Stomach (tissue), 8 donors: ENCODE measurements at regions not wholly inside any gene's neighbourhood (a gene's known extent, or its start where the extent isn't known, plus 50 kb on each side); places are given as distances from the start of the nearest gene placed in this dataset.
A peak's percentile ranks its signal among the peaks of the same experiment; 100 is the strongest.

Source experiments
- DNase-seq, 2 donors: peaks; one replicate each; pipeline versions ENCODE4 v3.0.0 to v3.0.0-alpha.2; 2013 to 2019
- H3K27ac ChIP-seq, 5 donors: fragments of 200-600 bp in 4 of 5; sonication (generic) in 4 of 5; one replicate each; pipeline ENCODE4 v1.5.1; 2013 to 2019; ENCODE audit warnings: mild to moderate bottlenecking in 1 of 5, moderate library complexity in 1 of 5
- H3K27me3 ChIP-seq, 3 donors: fragments of 200-600 bp; sonication (generic); one replicate each; pipeline ENCODE4 v1.5.1; 2017 to 2019; ENCODE audit warnings: mixed run types in 1 of 3
- H3K36me3 ChIP-seq, 4 donors: fragments of 200-600 bp; sonication (generic); 1 replicate in 3 of 4; 2 replicates in 1 of 4; pipeline ENCODE4 v1.5.1; 2016 to 2019
- H3K4me1 ChIP-seq, 4 donors: fragments of 200-600 bp; sonication (generic); one replicate each; pipeline ENCODE4 v1.5.1; 2016 to 2019
- H3K4me3 ChIP-seq, 4 donors: fragments of 200-600 bp; sonication (generic) in 3 of 4; one replicate each; pipeline ENCODE4 v1.5.1; 2016 to 2019; ENCODE audit warnings: mild to moderate bottlenecking in 1 of 4
- H3K9me3 ChIP-seq, 4 donors: fragments of 200-600 bp; sonication (generic); one replicate each; pipeline ENCODE4 v1.5.1; 2016 to 2019
- CTCF ChIP-seq, 7 experiments: fragments of 450-650 bp in 4 of 7; fragments of 200-600 bp in 3 of 7; sonication (generic) in 3 of 7; IDR thresholded peaks; one replicate each; pipeline ENCODE4 v1.5.1; 2016 to 2019; ENCODE audit warnings: antibody characterized with exemption in 7 of 7, control low read depth in 2 of 7, mild to moderate bottlenecking in 1 of 7
- EP300 ChIP-seq: sonication (generic); formaldehyde crosslinking; IDR thresholded peaks from one replicate; pipeline ENCODE4 v1.6.1; 2017; ENCODE audit warnings: antibody characterized with exemption
- POLR2A ChIP-seq, 4 donors: fragments of 450-650 bp; IDR thresholded peaks; one replicate each; pipeline ENCODE4 v1.6.1; 2016; ENCODE audit warnings: antibody characterized with exemption in 4 of 4, control low read depth in 2 of 4, mild to moderate bottlenecking in 1 of 4, moderate library complexity in 1 of 4
- POLR2AphosphoS5 ChIP-seq, 3 donors: sonication (generic); formaldehyde crosslinking; IDR thresholded peaks; one replicate each; pipeline ENCODE4 v1.6.1; 2016; ENCODE audit warnings: antibody characterized with exemption in 3 of 3
- WGBS, 5 donors: extraction: QIAGEN DNeasy Blood & Tissue Kit in 3 of 5; methylation state at CpG; one replicate each; pipeline versions ENCODE4 v1.1.5 to v1.1.7; 2013 to 2018; 5-methylcytosine and 5-hydroxymethylcytosine counted together
- intact Hi-C: fragments of 100-400 bp; cut with DNase I; formaldehyde crosslinking; loops from one replicate; pipeline ENCODE4 v1.15.1; 2023; ENCODE audit warnings: low total_unique reads
- donor health status: healthy with polysubstance abuse.
- donor health status: Bipolar disorder and iron deficiency.
- donor health status: healthy.

GRCh38 chr2:156191527-156191926 lies 141.0 kb downstream of the NR4A2 start:
- intact Hi-C loops: no loop called here
- H3K36me3 ChIP-seq: no peaks in the 10 kb centered on the region
- no peaks in the 10 kb centered on the region for H3K9me3 ChIP-seq
- WGBS, 5 donors: 3 to 19% (median 14%) methylated on average over 2 of the region's 2 CpGs
- peaks cover 0 to 19% (median 4%) of the 10 kb centered on the region in 4 donors for H3K4me1 ChIP-seq
- no peak overlapping the region for H3K4me3 ChIP-seq
- H3K27me3 ChIP-seq: no peaks in the 10 kb centered on the region
- peak overlapping the region in 2 of 5 donors; percentile 6 to 19 for H3K27ac ChIP-seq
- TF ChIP-seq POLR2A (IDR thresholded peaks at IDR 0.05) (no peak), CTCF (IDR thresholded peaks at IDR 0.05) (no peak)
- no peak for DNase-seq

GRCh38 chr2:156190517-156190916 lies 142.0 kb downstream of the NR4A2 start:
- TF ChIP-seq POLR2AphosphoS5 (IDR thresholded peaks at IDR 0.05) (peak in 1 of 3 donors; percentile 45), EP300 (no peak), CTCF (IDR thresholded peaks at IDR 0.05) (no peak), POLR2A (IDR thresholded peaks at IDR 0.05) (no peak)
- peak overlapping the region in 4 of 5 donors; percentile 53 to 59 (median 57) for H3K27ac ChIP-seq
- H3K4me1 ChIP-seq: peaks cover 0 to 19% (median 4%) of the 10 kb centered on the region in 4 donors
- 20 to 38% (median 34%) methylated on average over 3 of the region's 3 CpGs for WGBS, 5 donors
- intact Hi-C loops: no loop called here
- H3K9me3 ChIP-seq: no peaks in the 10 kb centered on the region
- no peak overlapping the region for H3K4me3 ChIP-seq
- H3K27me3 ChIP-seq: no peaks in the 10 kb centered on the region
- H3K36me3 ChIP-seq: no peaks in the 10 kb centered on the region
- DNase-seq: peak in 1 of 2 donors; percentile 30

- whole genome bisulfite sequencing, 5 donors: 20 to 51% (median 30%) methylated on average over 3 of the region's 3 CpGs
- intact Hi-C loops: no loop called here
- TF ChIP-seq CTCF (IDR thresholded peaks at IDR 0.05): no peak
- no peak for TF ChIP-seq EP300
- TF ChIP-seq POLR2A (IDR thresholded peaks at IDR 0.05): no peak
- TF ChIP-seq POLR2AphosphoS5 (IDR thresholded peaks at IDR 0.05): no peak
Observed at GRCh38 chr2:156189584-156189983, 142.9 kb downstream of the NR4A2 start.

GRCh38 chr2:156189143-156189542 lies 143.4 kb downstream of the NR4A2 start:
- intact Hi-C loops: no loop called here
- peak; percentile 43 to 84 for DNase-seq

More at GRCh38 chr2:156189584-156189983, 142.9 kb downstream of the NR4A2 start:
- Histone ChIP-seq H3K4me3 (no peak overlapping the region), H3K27ac (peak overlapping the region; percentile 53 to 68 (median 56)), H3K27me3 (no peaks in the 10 kb centered on the region), H3K36me3 (no peaks in the 10 kb centered on the region), H3K9me3 (no peaks in the 10 kb centered on the region), H3K4me1 (peaks cover 0 to 19% (median 4%) of the 10 kb centered on the region in 4 donors)
- DNase-seq: no peak

More at GRCh38 chr2:156189143-156189542, 143.4 kb downstream of the NR4A2 start:
- no peaks in the 10 kb centered on the region for H3K27me3 ChIP-seq
- TF ChIP-seq POLR2A (IDR thresholded peaks at IDR 0.05) (no peak), CTCF (IDR thresholded peaks at IDR 0.05) (no peak), POLR2AphosphoS5 (IDR thresholded peaks at IDR 0.05) (peak in 2 of 3 donors; percentile 66 to 85), EP300 (no peak)
- 20 to 35% (median 26%) methylated on average over 6 of the region's 6 CpGs for WGBS, 5 donors
- H3K4me3 ChIP-seq: no peak overlapping the region
- H3K4me1 ChIP-seq: peaks cover 0 to 19% (median 4%) of the 10 kb centered on the region in 4 donors
- peak overlapping the region in 4 of 5 donors; percentile 54 to 68 (median 58) for H3K27ac ChIP-seq
- no peaks in the 10 kb centered on the region for H3K36me3 ChIP-seq
- no peaks in the 10 kb centered on the region for H3K9me3 ChIP-seq
